ENCODE measurements at regions not wholly inside any gene's neighbourhood (a gene's known extent, or its start where the extent isn't known, plus 50 kb on each side); places are given as distances from the start of the nearest gene placed in this dataset.

DNA sequence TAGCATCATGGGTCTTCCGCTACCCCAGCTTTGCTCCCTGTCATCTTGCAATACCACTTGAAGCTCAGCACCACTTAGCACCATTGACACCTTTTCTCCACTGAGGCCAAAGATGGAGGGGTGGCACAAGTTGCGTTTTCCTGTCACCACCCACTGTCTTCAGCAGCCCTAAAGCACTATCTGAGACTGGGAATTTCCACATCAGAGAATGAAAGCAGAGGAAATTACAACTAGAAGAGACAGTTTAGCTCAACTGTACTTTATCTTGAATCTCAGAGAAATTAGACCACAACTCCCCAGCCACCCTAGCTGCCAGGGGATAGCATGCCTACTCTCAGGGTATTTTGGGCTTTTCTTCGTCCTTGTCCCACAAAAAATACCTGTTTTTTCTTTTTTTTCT is 111.0 kb downstream of the DDIT4L start:
- TF ChIP-seq EZH2phosphoT487 (IDR thresholded peaks at IDR 0.05; ENCODE audit: low read length) (no peak), EZH2 (optimal IDR thresholded peaks at IDR 0.05; ENCODE audit: low read depth, low read length) (no peak)
- TF ChIP-seq, protein P1, sequence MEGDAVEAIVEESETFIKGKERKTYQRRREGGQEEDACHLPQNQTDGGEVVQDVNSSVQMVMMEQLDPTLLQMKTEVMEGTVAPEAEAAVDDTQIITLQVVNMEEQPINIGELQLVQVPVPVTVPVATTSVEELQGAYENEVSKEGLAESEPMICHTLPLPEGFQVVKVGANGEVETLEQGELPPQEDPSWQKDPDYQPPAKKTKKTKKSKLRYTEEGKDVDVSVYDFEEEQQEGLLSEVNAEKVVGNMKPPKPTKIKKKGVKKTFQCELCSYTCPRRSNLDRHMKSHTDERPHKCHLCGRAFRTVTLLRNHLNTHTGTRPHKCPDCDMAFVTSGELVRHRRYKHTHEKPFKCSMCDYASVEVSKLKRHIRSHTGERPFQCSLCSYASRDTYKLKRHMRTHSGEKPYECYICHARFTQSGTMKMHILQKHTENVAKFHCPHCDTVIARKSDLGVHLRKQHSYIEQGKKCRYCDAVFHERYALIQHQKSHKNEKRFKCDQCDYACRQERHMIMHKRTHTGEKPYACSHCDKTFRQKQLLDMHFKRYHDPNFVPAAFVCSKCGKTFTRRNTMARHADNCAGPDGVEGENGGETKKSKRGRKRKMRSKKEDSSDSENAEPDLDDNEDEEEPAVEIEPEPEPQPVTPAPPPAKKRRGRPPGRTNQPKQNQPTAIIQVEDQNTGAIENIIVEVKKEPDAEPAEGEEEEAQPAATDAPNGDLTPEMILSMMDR (IDR thresholded peaks at IDR 0.05; ENCODE audit: low read length), result no peak
- Histone ChIP-seq H3K9ac (ENCODE audit: low read length) (no peak overlapping the region), H3K36me3 (replicated peaks; ENCODE audit: insufficient read depth, low read length) (no peaks in the 10 kb centered on the region), H3K9me2 (replicated peaks; ENCODE audit: insufficient read depth, low read length) (no peaks in the 10 kb centered on the region), H3K4me1 (ENCODE audit: low read length) (no peaks in the 10 kb centered on the region), H3K4me2 (ENCODE audit: low read depth, low read length) (no peak overlapping the region), H2AFZ (ENCODE audit: low read length) (no peak overlapping the region), H3K9me3 (replicated peaks; ENCODE audit: insufficient read depth, low read length) (no peaks in the 10 kb centered on the region), H3K4me3 (ENCODE audit: low read length) (no peak overlapping the region), H3F3A (ENCODE audit: insufficient read depth, low read length) (no peaks in the 10 kb centered on the region), H3K27ac (ENCODE audit: low read length) (no peak overlapping the region), H3K79me2 (ENCODE audit: low read length) (no peaks in the 10 kb centered on the region), H3K27me3 (replicated peaks; ENCODE audit: insufficient read depth, low read length) (no peaks in the 10 kb centered on the region), H4K20me1 (ENCODE audit: insufficient read depth, low read length) (no peaks in the 10 kb centered on the region)
- DNase-seq, result no peak

DNA sequence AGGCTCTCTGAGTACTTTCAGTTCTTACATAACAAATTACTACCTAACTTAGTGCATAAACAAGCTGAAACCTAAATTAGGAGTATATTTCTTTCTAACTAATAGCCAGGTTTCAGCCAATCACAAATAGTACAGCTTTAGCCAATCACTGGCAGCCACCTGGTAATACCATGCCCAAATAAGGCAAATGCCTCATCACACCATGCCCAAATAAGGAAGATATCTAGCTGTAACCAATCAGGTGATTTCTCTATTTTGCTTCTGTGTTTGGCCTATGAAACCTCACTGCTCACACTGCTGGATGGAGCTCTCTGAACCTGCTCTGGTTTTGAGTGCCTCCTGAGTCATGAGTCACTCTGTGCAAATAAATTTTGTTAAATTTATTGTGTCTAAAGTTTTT is 113.5 kb downstream of the DDIT4L start:
- no peak overlapping the region for H3K27ac ChIP-seq (ENCODE audit: low read length)
- no peaks in the 10 kb centered on the region for H3K27me3 ChIP-seq (replicated peaks; ENCODE audit: insufficient read depth, low read length)
- no peaks in the 10 kb centered on the region for H3K36me3 ChIP-seq (replicated peaks; ENCODE audit: insufficient read depth, low read length)
- H3F3A ChIP-seq (ENCODE audit: insufficient read depth, low read length), result no peaks in the 10 kb centered on the region
- no peak for DNase-seq
- no peaks in the 10 kb centered on the region for H3K9me3 ChIP-seq (replicated peaks; ENCODE audit: insufficient read depth, low read length)
- no peak overlapping the region for H3K9ac ChIP-seq (ENCODE audit: low read length)
- H3K4me2 ChIP-seq (ENCODE audit: low read depth, low read length), result no peak overlapping the region
- H3K4me1 ChIP-seq (ENCODE audit: low read length), result no peaks in the 10 kb centered on the region
- no peak overlapping the region for H2AFZ ChIP-seq (ENCODE audit: low read length)
- H3K9me2 ChIP-seq (replicated peaks; ENCODE audit: insufficient read depth, low read length), result no peaks in the 10 kb centered on the region
- no peaks in the 10 kb centered on the region for H4K20me1 ChIP-seq (ENCODE audit: insufficient read depth, low read length)
- TF ChIP-seq EZH2 (optimal IDR thresholded peaks at IDR 0.05; ENCODE audit: low read depth, low read length), result no peak
- TF ChIP-seq EZH2phosphoT487 (IDR thresholded peaks at IDR 0.05; ENCODE audit: low read length), result no peak
- no peak overlapping the region for H3K4me3 ChIP-seq (ENCODE audit: low read length)
- H3K79me2 ChIP-seq (ENCODE audit: low read length), result no peaks in the 10 kb centered on the region

DNA sequence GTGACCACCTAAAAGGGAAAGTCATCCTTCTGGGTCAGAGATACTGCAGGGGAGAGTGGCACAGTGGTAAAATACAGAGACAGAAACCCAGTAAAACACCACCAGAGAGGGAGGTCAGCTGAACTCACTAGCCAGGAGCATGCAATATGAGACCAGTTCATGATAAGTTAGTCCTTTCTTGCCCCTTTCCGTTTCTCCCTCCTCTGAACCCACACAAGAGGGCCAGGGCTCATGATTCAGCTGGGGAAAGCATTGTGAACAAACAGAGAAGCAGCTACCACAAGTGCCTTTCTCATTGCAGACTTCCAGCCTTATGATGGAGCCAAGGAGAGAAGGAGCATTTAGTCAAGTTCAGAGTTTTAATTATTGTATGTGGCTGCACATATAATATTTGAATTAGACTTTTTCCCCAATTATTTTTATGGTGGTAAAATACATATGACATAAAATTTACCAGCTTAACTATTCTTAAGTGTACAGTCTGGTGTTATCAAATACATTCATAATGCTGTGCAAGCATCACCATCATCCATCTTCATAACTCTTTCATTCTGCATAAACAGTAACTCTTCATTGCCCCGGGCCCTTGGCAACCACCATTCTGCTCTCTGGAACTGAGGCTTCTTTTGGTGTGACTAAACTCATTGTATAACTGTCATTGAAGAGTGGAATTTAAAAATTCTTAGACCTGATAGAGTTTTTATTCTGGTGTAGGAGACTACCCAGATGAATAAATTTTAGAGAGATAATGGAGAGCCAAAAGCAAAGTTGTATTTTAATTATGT is 114.6 kb downstream of the DDIT4L start:
- Histone ChIP-seq H3K4me3 (ENCODE audit: low read length) (no peak overlapping the region), H3K9me2 (replicated peaks; ENCODE audit: insufficient read depth, low read length) (no peaks in the 10 kb centered on the region), H4K20me1 (ENCODE audit: insufficient read depth, low read length) (no peaks in the 10 kb centered on the region), H3K27me3 (replicated peaks; ENCODE audit: insufficient read depth, low read length) (no peaks in the 10 kb centered on the region), H3K9ac (ENCODE audit: low read length) (no peak overlapping the region), H2AFZ (ENCODE audit: low read length) (no peak overlapping the region), H3K9me3 (replicated peaks; ENCODE audit: insufficient read depth, low read length) (no peaks in the 10 kb centered on the region), H3F3A (ENCODE audit: insufficient read depth, low read length) (no peaks in the 10 kb centered on the region), H3K27ac (ENCODE audit: low read length) (no peak overlapping the region), H3K4me2 (ENCODE audit: low read depth, low read length) (no peak overlapping the region), H3K79me2 (ENCODE audit: low read length) (no peaks in the 10 kb centered on the region), H3K4me1 (ENCODE audit: low read length) (no peaks in the 10 kb centered on the region), H3K36me3 (replicated peaks; ENCODE audit: insufficient read depth, low read length) (no peaks in the 10 kb centered on the region)
- TF ChIP-seq EZH2 (optimal IDR thresholded peaks at IDR 0.05; ENCODE audit: low read depth, low read length), result no peak
- TF ChIP-seq, protein P1 (IDR thresholded peaks at IDR 0.05; ENCODE audit: low read length), result no peak
- TF ChIP-seq EZH2phosphoT487 (IDR thresholded peaks at IDR 0.05; ENCODE audit: low read length), result no peak
- DNase-seq, result no peak

DNA sequence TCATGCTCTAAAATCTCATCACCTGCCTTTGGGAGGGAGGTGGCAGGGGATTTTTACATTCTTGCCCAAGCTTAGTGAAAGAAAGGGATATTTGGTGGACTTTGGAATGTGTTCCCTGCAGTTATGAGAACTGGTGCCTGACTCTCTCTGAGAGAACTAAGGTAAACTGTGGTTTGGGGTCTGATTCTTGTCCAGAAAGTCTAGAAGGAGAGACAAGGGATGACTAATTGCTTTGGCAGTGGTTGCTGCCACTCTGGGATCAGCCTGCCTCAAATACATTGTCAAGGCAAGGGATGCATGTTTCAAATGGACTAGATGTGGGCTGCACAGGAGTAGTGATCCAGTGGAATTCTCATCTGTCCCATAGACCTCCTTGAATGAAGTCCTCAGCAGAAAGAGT is 115.2 kb downstream of the DDIT4L start:
- no peaks in the 10 kb centered on the region for H3K9me3 ChIP-seq (replicated peaks; ENCODE audit: insufficient read depth, low read length)
- H2AFZ ChIP-seq (ENCODE audit: low read length), result no peak overlapping the region
- no peaks in the 10 kb centered on the region for H3F3A ChIP-seq (ENCODE audit: insufficient read depth, low read length)
- H3K79me2 ChIP-seq (ENCODE audit: low read length), result no peaks in the 10 kb centered on the region
- no peak for DNase-seq
- no peaks in the 10 kb centered on the region for H3K4me1 ChIP-seq (ENCODE audit: low read length)
- H4K20me1 ChIP-seq (ENCODE audit: insufficient read depth, low read length), result no peaks in the 10 kb centered on the region
- H3K36me3 ChIP-seq (replicated peaks; ENCODE audit: insufficient read depth, low read length), result no peaks in the 10 kb centered on the region
- H3K27me3 ChIP-seq (replicated peaks; ENCODE audit: insufficient read depth, low read length), result no peaks in the 10 kb centered on the region
- TF ChIP-seq EZH2phosphoT487 (IDR thresholded peaks at IDR 0.05; ENCODE audit: low read length) (no peak), EZH2 (optimal IDR thresholded peaks at IDR 0.05; ENCODE audit: low read depth, low read length) (no peak)
- TF ChIP-seq, protein P1 (IDR thresholded peaks at IDR 0.05; ENCODE audit: low read length), result no peak
- no peak overlapping the region for H3K9ac ChIP-seq (ENCODE audit: low read length)
- no peak overlapping the region for H3K4me3 ChIP-seq (ENCODE audit: low read length)
- H3K9me2 ChIP-seq (replicated peaks; ENCODE audit: insufficient read depth, low read length), result no peaks in the 10 kb centered on the region
- no peak overlapping the region for H3K4me2 ChIP-seq (ENCODE audit: low read depth, low read length)
- no peak overlapping the region for H3K27ac ChIP-seq (ENCODE audit: low read length)
